Right lobe of liver (tissue), 6 donors: ENCODE measurements at regions not wholly inside any gene's neighbourhood (a gene's known extent, or its start where the extent isn't known, plus 50 kb on each side); places are given as distances from the start of the nearest gene placed in this dataset.

Experiments used
- ATAC-seq, 4 donors: fragments of 200-7000 bp; cut with Tn5 transposase; one replicate each; pipeline ENCODE4 v1.9.1; 2020; ENCODE audit warnings: mild to moderate bottlenecking in 4 of 4, moderate library complexity in 4 of 4
- DNase-seq, 3 donors: peaks; one replicate each; pipeline ENCODE4 v3.0.0-alpha.2; 2020
- H3K27ac ChIP-seq, 3 donors: fragments of 200-600 bp; one replicate each; pipeline ENCODE4 v1.8.0; 2022
- H3K27me3 ChIP-seq, 2 donors: fragments of 200-600 bp; one replicate each; pipeline ENCODE4 v1.8.0; 2022
- H3K36me3 ChIP-seq, 4 donors: fragments of 200-600 bp; sonication (generic) in 1 of 4; one replicate each; pipeline versions ENCODE4 v1.5.1 to v1.8.0; 2017 to 2022; ENCODE audit warnings: control low read depth in 1 of 4
- H3K4me1 ChIP-seq, 4 donors: fragments of 200-600 bp; sonication (generic) in 1 of 4; one replicate each; pipeline versions ENCODE4 v1.5.1 to v1.8.0; 2017 to 2022; ENCODE audit warnings: control low read depth in 1 of 4
- H3K4me3 ChIP-seq, 3 donors: fragments of 200-600 bp; one replicate each; pipeline ENCODE4 v1.8.0; 2022
- H3K9me3 ChIP-seq, 4 donors: fragments of 200-600 bp; sonication (generic) in 1 of 4; one replicate each; pipeline versions ENCODE4 v1.5.1 to v1.8.0; 2017 to 2022; ENCODE audit warnings: control low read depth in 1 of 4
- CTCF ChIP-seq, 4 donors: fragments of 200-600 bp in 3 of 4; fragments of 450-650 bp in 1 of 4; IDR thresholded peaks; one replicate each; pipeline versions ENCODE4 v1.5.1 to v1.8.0; 2016 to 2022; ENCODE audit warnings: antibody characterized with exemption in 4 of 4, mild to moderate bottlenecking in 2 of 4
- POLR2A ChIP-seq: fragments of 450-650 bp; IDR thresholded peaks from one replicate; pipeline ENCODE4 v1.6.1; 2017; ENCODE audit warnings: antibody characterized with exemption, mild to moderate bottlenecking
- WGBS: methylation state at CpG from one replicate; pipeline ENCODE4 v1.1.6; 2018; ENCODE audit warnings: low coverage, low lambda C conversion rate; ENCODE audit not compliant: insufficient coverage; ENCODE audit errors: missing lambda C conversion rate; 5-methylcytosine and 5-hydroxymethylcytosine counted together
- intact Hi-C, 2 donors: fragments of 100-400 bp; cut with DNase I; formaldehyde crosslinking; loops; one replicate each; pipeline versions ENCODE4 v1.11.2 to v1.14.1; 2022
- donor health status: DM: no; HTN: yes; CAD: no.
- donor health status: DM: no; HTN: no; CAD: no.
- donor health status: DM: no; HTN: no; CAD: no.
- donor health status: DM: no; HTN: yes; CAD: no.
- donor health status: DM: no; HTN: yes; CAD: no.

DNA sequence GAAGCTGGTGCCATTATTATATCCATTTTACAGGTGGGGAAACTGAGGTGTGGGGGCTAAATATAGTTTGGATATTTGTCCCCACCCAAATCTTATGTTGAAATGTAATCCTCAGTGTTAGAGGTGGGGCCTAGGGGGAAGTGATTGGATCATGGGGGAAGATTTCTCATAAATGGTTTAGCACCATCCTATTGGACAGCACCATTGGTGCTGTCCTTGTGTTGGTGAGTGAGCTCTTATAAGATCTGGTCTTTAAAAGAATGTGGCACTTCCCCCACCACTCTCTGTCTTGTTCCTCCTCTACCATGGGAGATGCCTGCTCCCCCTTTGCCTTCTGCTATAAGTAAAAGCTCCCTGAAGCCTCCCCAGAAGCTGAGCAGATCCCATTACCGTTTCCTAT lies 119.8 kb upstream of the SEC14L1 start:
- H3K4me3 ChIP-seq = no peak overlapping the region
- intact Hi-C loops = no loop called here
- H3K27ac ChIP-seq = no peak overlapping the region
- WGBS = 50% methylated on average over 1 of the region's 1 CpG
- no peaks in the 10 kb centered on the region for H3K27me3 ChIP-seq
- no peak for ATAC-seq
- no peaks in the 10 kb centered on the region for H3K9me3 ChIP-seq
- TF ChIP-seq CTCF (IDR thresholded peaks at IDR 0.05) (no peak), POLR2A (no peak)
- no peaks in the 10 kb centered on the region for H3K36me3 ChIP-seq
- no peaks in the 10 kb centered on the region for H3K4me1 ChIP-seq
- no peak for DNase-seq

DNA sequence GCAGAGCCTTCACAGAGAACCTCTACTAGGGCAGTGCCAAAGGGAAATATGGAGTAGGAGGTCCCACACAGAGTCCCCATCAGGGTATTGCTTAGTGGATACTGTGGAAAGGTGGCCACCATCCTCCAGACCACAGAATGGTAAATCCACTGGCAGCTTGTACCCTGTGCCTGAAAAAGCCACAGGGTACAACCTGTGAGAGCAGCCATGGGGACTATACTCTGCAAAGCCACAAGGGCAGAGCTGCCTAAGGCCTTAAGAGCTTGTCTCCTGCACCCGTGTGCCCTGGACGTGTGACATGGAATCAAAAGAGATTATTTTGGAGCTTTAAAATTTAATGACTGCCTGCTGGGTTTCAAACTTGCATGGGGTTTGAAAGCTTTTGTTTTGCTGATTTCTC lies 118.0 kb upstream of the SEC14L1 start:
- Histone ChIP-seq H3K4me1 (no peaks in the 10 kb centered on the region), H3K36me3 (no peaks in the 10 kb centered on the region), H3K27me3 (no peaks in the 10 kb centered on the region), H3K27ac (no peak overlapping the region), H3K4me3 (no peak overlapping the region), H3K9me3 (no peaks in the 10 kb centered on the region)
- WGBS = 57% methylated on average over 2 of the region's 2 CpGs
- ATAC-seq (no peak), DNase-seq (no peak)
- intact Hi-C loops = no loop called here
- TF ChIP-seq POLR2A (no peak), CTCF (IDR thresholded peaks at IDR 0.05) (no peak)

GRCh38 chr17:77025781-77026180 lies 115.0 kb upstream of the SEC14L1 start:
- TF ChIP-seq CTCF (IDR thresholded peaks at IDR 0.05) = no peak
- no peak for TF ChIP-seq POLR2A
- Histone ChIP-seq H3K4me3 (no peak overlapping the region), H3K4me1 (no peaks in the 10 kb centered on the region), H3K27ac (no peak overlapping the region), H3K36me3 (no peaks in the 10 kb centered on the region), H3K27me3 (no peaks in the 10 kb centered on the region), H3K9me3 (no peaks in the 10 kb centered on the region)
- ATAC-seq (no peak), DNase-seq (no peak)
- WGBS = 44% methylated on average over 2 of the region's 2 CpGs
- intact Hi-C loops = no loop called here

- 44% methylated on average over 3 of the region's 3 CpGs for WGBS
- Histone ChIP-seq H3K27me3 (no peaks in the 10 kb centered on the region), H3K27ac (no peak overlapping the region), H3K4me1 (no peaks in the 10 kb centered on the region), H3K4me3 (no peak overlapping the region), H3K36me3 (no peaks in the 10 kb centered on the region), H3K9me3 (no peaks in the 10 kb centered on the region)
- ATAC-seq (no peak), DNase-seq (no peak)
- intact Hi-C loops = no loop called here
- TF ChIP-seq POLR2A (no peak), CTCF (IDR thresholded peaks at IDR 0.05) (no peak)
These were observed 113.4 kb upstream of the SEC14L1 start for GRCh38 chr17:77027271-77027889.

GRCh38 chr17:77028900-77029299 lies 111.9 kb upstream of the SEC14L1 start:
- Histone ChIP-seq H3K4me3 (no peak overlapping the region), H3K9me3 (no peaks in the 10 kb centered on the region), H3K27me3 (no peaks in the 10 kb centered on the region), H3K36me3 (no peaks in the 10 kb centered on the region), H3K27ac (no peak overlapping the region), H3K4me1 (no peaks in the 10 kb centered on the region)
- DNase-seq = no peak
- WGBS = 74% methylated on average over 8 of the region's 8 CpGs
- ATAC-seq = no peak
- intact Hi-C loops = no loop called here
- TF ChIP-seq POLR2A (no peak), CTCF (IDR thresholded peaks at IDR 0.05) (no peak)
